GM12878 (cell line): ENCODE measurements at regions not wholly inside any gene's neighbourhood (a gene's known extent, or its start where the extent isn't known, plus 50 kb on each side); places are given as distances from the start of the nearest gene placed in this dataset.

ENCODE experiments used
- ATAC-seq: fragments of 200-7000 bp; cut with Tn5 transposase; 3 replicates; pipeline ENCODE4 v1.9.1; 2020; ENCODE audit warnings: mild to moderate bottlenecking, moderate library complexity
- BruUV-seq: library from RNA; stranded (reverse); fragments of 400-500 nt; replicated peaks from 2 replicates; lab custom pipeline; 2021; lab: Mats Ljungman, UMichigan
- CTCF ChIA-PET: fragments of 300-600 bp; sonication (Branson Sonifier 250); formaldehyde crosslinking; extraction: SDS; loops from one replicate; lab custom pipeline; 2021; ENCODE audit warnings: inconsistent platforms; lab: Yijun Ruan, JAX
- POLR2A ChIA-PET: fragments of 350-600 bp; formaldehyde crosslinking; extraction: SDS; loops from one replicate; lab custom pipeline; 2021; ENCODE audit warnings: inconsistent platforms; lab: Charles Lee
- RAD21 ChIA-PET: fragments of 300-600 bp; sonication (Branson Sonifier 250); formaldehyde crosslinking; loops from one replicate; lab custom pipeline; 2023; ENCODE audit warnings: antibody characterized with exemption; ENCODE audit not compliant: unreplicated experiment; lab: Charles Lee
- SMC1A ChIA-PET: fragments of 300-600 bp; sonication (Branson Sonifier 250); formaldehyde crosslinking; loops from one replicate; lab custom pipeline; 2023; ENCODE audit not compliant: unreplicated experiment, uncharacterized antibody; lab: Charles Lee
- DNase-seq: peaks from one replicate; pipeline ENCODE4 v3.0.0-alpha.2; 2011; ENCODE audit warnings: low read depth, low spot score
- FAIRE-seq: peaks from 3 replicates; lab custom pipeline; 2011; peaks lifted over from hg19 to GRCh38; lab: Jason Lieb, UNC
- H2AFZ ChIP-seq: 2 replicates; pipeline ENCODE4 v1.6.0; 2011; ENCODE audit warnings: low read depth, low read length, control low read depth; ENCODE audit not compliant: control insufficient read depth
- H3K27ac ChIP-seq: 2 replicates; pipeline ENCODE4 v1.5.1; 2011; ENCODE audit warnings: control low read depth; ENCODE audit not compliant: control insufficient read depth, insufficient read depth
- H3K27me3 ChIP-seq, 2 experiments: replicated peaks in 1 of 2; 2 replicates each; pipeline versions ENCODE4 v1.6.0 to v1.6.1; 2011; ENCODE audit warnings: low read length in 1 of 2; ENCODE audit not compliant: control insufficient read depth in 2 of 2, insufficient read depth in 2 of 2
- H3K36me3 ChIP-seq, 2 experiments: 2 replicates each; pipeline ENCODE4 v1.5.1; 2011; ENCODE audit warnings: low read length in 1 of 2; ENCODE audit not compliant: control insufficient read depth in 2 of 2, insufficient read depth in 2 of 2
- H3K4me1 ChIP-seq: 2 replicates; pipeline ENCODE4 v1.6.1; 2011; ENCODE audit warnings: mild to moderate bottlenecking, low read length, moderate library complexity, mixed read lengths; ENCODE audit not compliant: control insufficient read depth, insufficient read depth
- H3K4me2 ChIP-seq: 2 replicates; pipeline ENCODE4 v1.6.0; 2011; ENCODE audit warnings: control low read depth; ENCODE audit not compliant: control insufficient read depth, insufficient read depth
- H3K4me3 ChIP-seq: fragments of 200-600 bp; sonication (generic); 2 replicates; pipeline ENCODE4 v1.5.1; 2016
- H3K79me2 ChIP-seq: 2 replicates; pipeline ENCODE4 v1.6.0; 2011; ENCODE audit warnings: low read length; ENCODE audit not compliant: control insufficient read depth, insufficient read depth
- H3K9ac ChIP-seq: 2 replicates; pipeline ENCODE4 v1.8.0; 2011; ENCODE audit warnings: low read length, control low read depth, mixed read lengths; ENCODE audit not compliant: control insufficient read depth, insufficient read depth
- H3K9me3 ChIP-seq: replicated peaks from 3 replicates; pipeline ENCODE4 v1.5.1; 2011; ENCODE audit warnings: mild to moderate bottlenecking, low read length; ENCODE audit not compliant: control insufficient read depth, insufficient read depth
- H4K20me1 ChIP-seq: 2 replicates; pipeline ENCODE4 v1.6.0; 2011; ENCODE audit not compliant: control insufficient read depth, insufficient read depth
- FOS ChIP-seq: IDR thresholded peaks from 3 replicates; pipeline ENCODE4 v1.6.1; 2011; ENCODE audit warnings: borderline replicate concordance; ENCODE audit not compliant: insufficient read length; ENCODE audit errors: extremely low read depth
- HDAC6 ChIP-seq: fragments of 200-600 bp; sonication (generic); IDR thresholded peaks from one replicate; pipeline ENCODE4 v1.8.0; 2017; ENCODE audit warnings: antibody characterized with exemption; ENCODE audit not compliant: unreplicated experiment
- IKZF2 ChIP-seq, 2 experiments: fragments of 450-650 bp; IDR thresholded peaks; 2 replicates each; pipeline ENCODE4 v1.6.1; 2017; ENCODE audit warnings: mild to moderate bottlenecking in 2 of 2, moderate library complexity in 2 of 2
- IRF5 ChIP-seq: fragments of 450-650 bp; IDR thresholded peaks from 2 replicates; pipeline ENCODE4 v1.6.1; 2017; ENCODE audit warnings: borderline replicate concordance
- JUNB ChIP-seq: IDR thresholded peaks from 2 replicates; pipeline ENCODE4 v1.6.1; 2016; ENCODE audit warnings: antibody characterized with exemption, mild to moderate bottlenecking
- KAT2A ChIP-seq: conservative IDR thresholded peaks from 2 replicates; pipeline ENCODE4 v1.6.1; 2011; ENCODE audit warnings: low read depth, low read length; ENCODE audit not compliant: control insufficient read depth
- MEF2A ChIP-seq: IDR thresholded peaks from 2 replicates; pipeline ENCODE4 v1.6.1; 2011; ENCODE audit warnings: low read depth, mild to moderate bottlenecking, low read length, moderate library complexity; ENCODE audit not compliant: insufficient read depth
- MEF2B ChIP-seq: fragments of 450-650 bp; IDR thresholded peaks from 2 replicates; pipeline ENCODE4 v1.6.1; 2018; ENCODE audit warnings: mild to moderate bottlenecking, moderate library complexity; ENCODE audit not compliant: partially characterized antibody, poor library complexity, severe bottlenecking
- PAX5 ChIP-seq: IDR thresholded peaks from 2 replicates; pipeline ENCODE4 v1.6.1; 2011; ENCODE audit warnings: low read depth, low read length, borderline replicate concordance
- RAD51 ChIP-seq: fragments of 450-650 bp; IDR thresholded peaks from 2 replicates; pipeline ENCODE4 v1.6.1; 2016; ENCODE audit warnings: moderate library complexity, mild to moderate bottlenecking, inconsistent platforms
- RELA ChIP-seq: fragments of 450-650 bp; IDR thresholded peaks from 2 replicates; pipeline ENCODE4 v1.8.0; 2014; ENCODE audit warnings: borderline replicate concordance; ENCODE audit not compliant: partially characterized antibody
- SMAD1 ChIP-seq: fragments of 450-650 bp; IDR thresholded peaks from 2 replicates; pipeline ENCODE4 v1.6.1; 2018; ENCODE audit warnings: mild to moderate bottlenecking, low read depth; ENCODE audit not compliant: partially characterized antibody
- SMAD5 ChIP-seq: IDR thresholded peaks from 2 replicates; pipeline ENCODE4 v1.6.1; 2016; ENCODE audit warnings: antibody characterized with exemption, low read depth
- SREBF2 ChIP-seq: IDR thresholded peaks from 2 replicates; pipeline ENCODE4 v1.6.1; 2012; ENCODE audit warnings: mild to moderate bottlenecking, low read length
- WGBS: methylation state at CpG from one replicate; pipeline ENCODE4 v1.1.6; 2016; ENCODE audit warnings: low lambda C conversion rate; ENCODE audit not compliant: insufficient replicate concordance, insufficient coverage; ENCODE audit errors: missing lambda C conversion rate; 5-methylcytosine and 5-hydroxymethylcytosine counted together
- in situ Hi-C: fragments of 300-500 bp; cut with MboI; formaldehyde crosslinking; loops from 9 replicates; pipeline ENCODE4 v1.14.3; 2018; ENCODE audit warnings: mixed read lengths
- intact Hi-C: fragments of 100-400 bp; cut with micrococcal nuclease; formaldehyde crosslinking; loops from one replicate; pipeline ENCODE4 v1.14.2; 2022; ENCODE audit not compliant: unreplicated experiment
- TF ChIP-seq, protein P1 (sequence below): fragments of 450-650 bp; conservative IDR thresholded peaks from 2 replicates; pipeline ENCODE4 v1.6.1; 2017; ENCODE audit warnings: mild to moderate bottlenecking, moderate library complexity

GRCh38 chr6:167684276-167685104 lies 142.2 kb upstream of the AFDN start:
- Histone ChIP-seq H3K27me3 (peaks cover 5 to 10% of the 10 kb centered on the region in 2 experiments), H3K9me3 (no peaks in the 10 kb centered on the region), H3K4me3 (no peak overlapping the region), H2AFZ (no peak overlapping the region), H3K79me2 (no peaks in the 10 kb centered on the region), H3K36me3 (no peaks in the 10 kb centered on the region), H3K4me2 (no peak overlapping the region), H4K20me1 (no peaks in the 10 kb centered on the region; the same call in 1 of the 2 replicates), H3K9ac (no peak overlapping the region), H3K27ac (no peak overlapping the region), H3K4me1 (no peaks in the 10 kb centered on the region)
- RAD21 ChIA-PET, result no interaction called here
- ATAC-seq, result no peak
- TF ChIP-seq SMAD5 (no peak), HDAC6 (no peak), JUNB (no peak), SREBF2 (no peak), RELA (no peak), FOS (no peak), IKZF2 (IDR thresholded peaks at IDR 0.05) (no peak), KAT2A (no peak)
- BruUV-seq, result no TSS peak
- SMC1A ChIA-PET, result no interaction called here
- no peak for DNase-seq
- FAIRE-seq, result no peak
- intact Hi-C loops (no loop called here), in situ Hi-C loops (no loop called here)
- POLR2A ChIA-PET, result no interaction called here
- 38% methylated on average over 13 of the region's 14 CpGs for WGBS
- CTCF ChIA-PET, result interaction anchor here (0.5 kb wide), 1 partner anchor 113 kb away, joined by 3 read pairs; no protein-coding TSS in a partner anchor

GRCh38 chr6:167685654-167686053 lies 141.1 kb upstream of the AFDN start:
- RAD21 ChIA-PET, result no interaction called here
- 15% methylated on average over 10 of the region's 10 CpGs for WGBS

More at GRCh38 chr6:167685654-167686053, 141.1 kb upstream of the AFDN start:
- Histone ChIP-seq H3K27me3 (peaks cover 5% of the 10 kb centered on the region in 2 experiments; a peak in 3 of 4 replicates), H4K20me1 (no peaks in the 10 kb centered on the region)
- TF ChIP-seq MEF2B, result no peak
- no peak for TF ChIP-seq MEF2A
- TF ChIP-seq IRF5, result no peak
- no peak for TF ChIP-seq RAD51
- TF ChIP-seq, protein P1, sequence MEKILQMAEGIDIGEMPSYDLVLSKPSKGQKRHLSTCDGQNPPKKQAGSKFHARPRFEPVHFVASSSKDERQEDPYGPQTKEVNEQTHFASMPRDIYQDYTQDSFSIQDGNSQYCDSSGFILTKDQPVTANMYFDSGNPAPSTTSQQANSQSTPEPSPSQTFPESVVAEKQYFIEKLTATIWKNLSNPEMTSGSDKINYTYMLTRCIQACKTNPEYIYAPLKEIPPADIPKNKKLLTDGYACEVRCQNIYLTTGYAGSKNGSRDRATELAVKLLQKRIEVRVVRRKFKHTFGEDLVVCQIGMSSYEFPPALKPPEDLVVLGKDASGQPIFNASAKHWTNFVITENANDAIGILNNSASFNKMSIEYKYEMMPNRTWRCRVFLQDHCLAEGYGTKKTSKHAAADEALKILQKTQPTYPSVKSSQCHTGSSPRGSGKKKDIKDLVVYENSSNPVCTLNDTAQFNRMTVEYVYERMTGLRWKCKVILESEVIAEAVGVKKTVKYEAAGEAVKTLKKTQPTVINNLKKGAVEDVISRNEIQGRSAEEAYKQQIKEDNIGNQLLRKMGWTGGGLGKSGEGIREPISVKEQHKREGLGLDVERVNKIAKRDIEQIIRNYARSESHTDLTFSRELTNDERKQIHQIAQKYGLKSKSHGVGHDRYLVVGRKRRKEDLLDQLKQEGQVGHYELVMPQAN, result no peak
- no peak for TF ChIP-seq PAX5
- no peak for TF ChIP-seq SMAD5
- no peak for TF ChIP-seq SMAD1
- TF ChIP-seq, all 136 proteins: peak for 0
- Histone ChIP-seq H3K9me3 (no peaks in the 10 kb centered on the region), H3K9ac (no peak overlapping the region), H3K79me2 (no peaks in the 10 kb centered on the region), H3K36me3 (no peaks in the 10 kb centered on the region), H3K27ac (no peak overlapping the region), H3K4me2 (no peak overlapping the region), H3K4me3 (no peak overlapping the region), H3K4me1 (no peaks in the 10 kb centered on the region), H2AFZ (no peak overlapping the region)
- ATAC-seq (no peak), DNase-seq (no peak), FAIRE-seq (no peak)
- in situ Hi-C loops, result no loop called here
- SMC1A ChIA-PET, result no interaction called here
- CTCF ChIA-PET, result no interaction called here
- BruUV-seq, result no TSS peak
- intact Hi-C loops, result no loop called here
- POLR2A ChIA-PET, result no interaction called here
